ENCODE measurements at regions not wholly inside any gene's neighbourhood (a gene's known extent, or its start where the extent isn't known, plus 50 kb on each side); places are given as distances from the start of the nearest gene placed in this dataset.
"Not testable (repeated sequence)": the region's sequence is repeated elsewhere in the genome, so short reads cannot be mapped to it uniquely, and the experiment has no call there.

GRCh38 chr2:82027921-82028615 is 1723.5 kb upstream of the LRRTM1 start:
- DNase-seq = no peak
- no peak for TF ChIP-seq GATA1 (IDR thresholded peaks at IDR 0.05; ENCODE audit: low read depth, low read length)
- no peak for TF ChIP-seq POLR2A (IDR thresholded peaks at IDR 0.05; ENCODE audit: low read length)

GRCh38 chr2:82023710-82024109 is 1719.2 kb upstream of the LRRTM1 start:
- no peak for DNase-seq
- TF ChIP-seq GATA1 (IDR thresholded peaks at IDR 0.05; ENCODE audit: low read depth, low read length) (no peak), POLR2A (IDR thresholded peaks at IDR 0.05; ENCODE audit: low read length) (no peak)

DNA sequence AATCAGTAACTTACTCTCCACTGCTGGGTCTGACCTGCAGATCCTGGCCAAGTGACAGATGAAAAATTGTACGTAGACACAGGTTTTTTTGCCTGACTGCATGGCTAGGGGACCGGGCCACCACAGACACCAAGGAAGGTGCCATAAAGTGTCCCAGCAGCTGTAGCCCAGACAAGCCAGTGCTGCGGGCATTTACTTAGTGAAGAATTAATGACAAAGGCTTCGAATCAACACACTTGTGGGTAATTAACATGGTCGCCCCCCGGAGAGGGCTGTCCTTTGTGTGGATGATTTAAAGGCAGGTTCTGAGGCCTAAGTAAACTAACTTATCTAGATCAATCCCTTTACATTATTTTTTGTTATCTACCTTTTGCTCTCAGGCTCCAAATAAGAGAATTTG is 1709.1 kb upstream of the LRRTM1 start:
- no peak for DNase-seq
- TF ChIP-seq POLR2A (IDR thresholded peaks at IDR 0.05; ENCODE audit: low read length) (no peak), GATA1 (IDR thresholded peaks at IDR 0.05; ENCODE audit: low read depth, low read length) (no peak)

GRCh38 chr2:82007071-82007664 is 1702.6 kb upstream of the LRRTM1 start:
- TF ChIP-seq POLR2A (IDR thresholded peaks at IDR 0.05; ENCODE audit: low read length) (no peak), GATA1 (IDR thresholded peaks at IDR 0.05; ENCODE audit: low read depth, low read length) (no peak)
- no peak for DNase-seq

GRCh38 chr2:82005889-82006288 is 1701.3 kb upstream of the LRRTM1 start:
- DNase-seq = not testable (repeated sequence)

DNA sequence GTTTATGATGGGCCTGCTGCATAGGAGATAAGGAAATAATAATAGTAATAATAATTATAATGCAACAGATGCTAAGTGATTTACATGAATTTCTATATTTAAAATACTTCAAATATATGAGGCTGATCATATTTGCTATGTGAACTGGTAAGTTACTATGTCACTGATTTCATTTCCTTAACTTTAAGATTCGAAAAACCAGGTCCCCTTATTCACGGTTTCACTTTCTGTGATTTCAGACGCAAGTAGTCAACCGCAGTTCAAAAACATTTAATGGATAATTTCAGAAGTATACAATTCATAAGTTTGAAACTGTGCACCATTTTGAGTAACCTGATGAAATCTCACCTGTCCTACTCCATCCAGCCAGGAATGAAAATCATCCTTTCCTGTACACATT is 1697.1 kb upstream of the LRRTM1 start:
- DNase-seq = no peak
- no peak for TF ChIP-seq GATA1 (IDR thresholded peaks at IDR 0.05; ENCODE audit: low read depth, low read length)
- TF ChIP-seq POLR2A (IDR thresholded peaks at IDR 0.05; ENCODE audit: low read length) = no peak

GRCh38 chr2:82000606-82001005 is 1696.1 kb upstream of the LRRTM1 start:
- no peak for DNase-seq
- TF ChIP-seq GATA1 (IDR thresholded peaks at IDR 0.05; ENCODE audit: low read depth, low read length) = no peak
- TF ChIP-seq POLR2A (IDR thresholded peaks at IDR 0.05; ENCODE audit: low read length) = no peak

GRCh38 chr2:81996332-81996731 is 1691.8 kb upstream of the LRRTM1 start:
- no peak for TF ChIP-seq POLR2A (IDR thresholded peaks at IDR 0.05; ENCODE audit: low read length)
- no peak for TF ChIP-seq GATA1 (IDR thresholded peaks at IDR 0.05; ENCODE audit: low read depth, low read length)
- no peak for DNase-seq

GRCh38 chr2:81991282-81991681 is 1686.7 kb upstream of the LRRTM1 start:
- TF ChIP-seq POLR2A (IDR thresholded peaks at IDR 0.05; ENCODE audit: low read length) (no peak), GATA1 (IDR thresholded peaks at IDR 0.05; ENCODE audit: low read depth, low read length) (no peak)
- DNase-seq = no peak

GRCh38 chr2:81987370-81987769 is 1682.8 kb upstream of the LRRTM1 start:
- no peak for TF ChIP-seq GATA1 (IDR thresholded peaks at IDR 0.05; ENCODE audit: low read depth, low read length)
- DNase-seq = no peak

DNA sequence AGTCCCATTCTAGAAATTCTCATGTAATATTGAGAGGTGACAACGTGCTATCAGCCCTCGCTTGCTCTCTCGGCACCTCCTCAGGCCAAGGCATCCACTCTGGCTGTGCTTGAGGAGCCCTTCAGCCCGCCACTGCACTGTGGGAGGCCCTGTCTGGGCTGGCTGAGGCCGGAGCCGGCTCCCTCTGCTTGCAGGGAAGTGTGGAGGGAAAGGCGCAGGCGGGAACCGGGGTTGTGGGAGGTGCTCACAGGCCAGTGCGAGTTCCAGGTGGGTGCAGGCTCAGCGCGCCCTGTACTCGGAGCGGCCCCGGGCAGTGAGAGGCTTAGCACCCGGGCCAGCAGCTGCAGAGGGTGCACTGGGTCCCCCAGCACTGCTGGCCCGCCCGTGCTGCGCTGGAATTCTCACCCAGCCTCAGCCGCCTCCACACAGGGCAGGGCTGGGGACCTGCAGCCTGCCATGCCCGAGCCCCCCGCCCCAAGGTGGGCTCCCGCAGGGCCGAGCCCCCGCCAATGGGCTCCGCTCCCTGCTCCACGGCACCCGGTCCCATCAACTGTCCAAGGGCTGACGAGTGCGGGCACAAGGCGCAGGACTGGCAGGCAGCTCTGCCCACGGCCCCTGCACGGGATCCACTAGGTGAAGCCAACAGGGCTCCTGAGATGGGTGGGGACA is 1680.6 kb upstream of the LRRTM1 start:
- TF ChIP-seq GATA1 (IDR thresholded peaks at IDR 0.05; ENCODE audit: low read depth, low read length) (no peak), POLR2A (IDR thresholded peaks at IDR 0.05; ENCODE audit: low read length) (no peak)
- DNase-seq = no peak

GRCh38 chr2:81981585-81981984 is 1677.0 kb upstream of the LRRTM1 start:
- no peak for DNase-seq
- no peak for TF ChIP-seq POLR2A (IDR thresholded peaks at IDR 0.05; ENCODE audit: low read length)

- no peak for DNase-seq
- TF ChIP-seq POLR2A (IDR thresholded peaks at IDR 0.05; ENCODE audit: low read length) = no peak
Observed at GRCh38 chr2:81979086-81979485, 1674.5 kb upstream of the LRRTM1 start.

- TF ChIP-seq POLR2A (IDR thresholded peaks at IDR 0.05; ENCODE audit: low read length) (no peak), GATA1 (IDR thresholded peaks at IDR 0.05; ENCODE audit: low read depth, low read length) (no peak)
Observed at GRCh38 chr2:81976998-81977397, 1672.4 kb upstream of the LRRTM1 start.

DNA sequence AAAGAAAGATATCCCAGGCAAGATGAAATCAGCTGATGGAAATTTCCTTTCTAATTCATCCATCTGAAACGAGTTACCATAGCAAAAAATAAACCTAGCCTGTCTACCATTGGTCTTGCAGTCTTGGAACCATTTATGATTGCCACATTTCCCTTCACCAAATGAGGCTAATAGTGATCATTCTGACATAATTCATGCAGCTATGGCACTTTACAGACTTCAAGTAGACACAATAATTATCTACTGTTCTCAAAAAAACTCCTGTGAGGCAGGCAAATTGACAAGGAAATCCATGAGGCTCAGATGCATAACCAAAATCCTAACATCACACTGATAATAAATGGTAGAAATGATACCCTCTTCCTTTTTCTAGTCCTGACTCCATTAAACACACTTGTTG is 1669.7 kb upstream of the LRRTM1 start:
- no peak for TF ChIP-seq GATA1 (IDR thresholded peaks at IDR 0.05; ENCODE audit: low read depth, low read length)
- DNase-seq = no peak

More at GRCh38 chr2:81976998-81977397, 1672.4 kb upstream of the LRRTM1 start:
- DNase-seq = no peak
